ENCODE measurements at regions not wholly inside any gene's neighbourhood (a gene's known extent, or its start where the extent isn't known, plus 50 kb on each side); places are given as distances from the start of the nearest gene placed in this dataset.

- no peak for FAIRE-seq
- no peak for TF ChIP-seq SPI1 (IDR thresholded peaks at IDR 0.05; ENCODE audit: low read depth, low read length)
- no peak for DNase-seq (ENCODE audit: insufficient read length, low spot score)
Measured at GRCh38 chr1:55572878-55573734, 357.9 kb upstream of the USP24 start.

- no peak for FAIRE-seq
- TF ChIP-seq POU2F2 (IDR thresholded peaks at IDR 0.05; ENCODE audit: low read depth, low read length) (no peak), POLR2AphosphoS5 (IDR thresholded peaks at IDR 0.05; ENCODE audit: low read depth, low read length) (no peak), SPI1 (IDR thresholded peaks at IDR 0.05; ENCODE audit: low read depth, low read length) (no peak), TAF1 (IDR thresholded peaks at IDR 0.05; ENCODE audit: low read depth, low read length) (no peak), POLR2A (IDR thresholded peaks at IDR 0.05; ENCODE audit: low read depth, low read length) (no peak), PAX5 (IDR thresholded peaks at IDR 0.05; ENCODE audit: insufficient read depth, low read length, severe bottlenecking) (no peak)
- DNase-seq (ENCODE audit: insufficient read length, low spot score): no peak
Measured at GRCh38 chr1:55571767-55572166, 356.6 kb upstream of the USP24 start.

- DNase-seq (ENCODE audit: insufficient read length, low spot score) (no peak), FAIRE-seq (no peak)
- TF ChIP-seq POLR2A (IDR thresholded peaks at IDR 0.05; ENCODE audit: low read depth, low read length) (no peak), POLR2AphosphoS5 (IDR thresholded peaks at IDR 0.05; ENCODE audit: low read depth, low read length) (no peak), PAX5 (IDR thresholded peaks at IDR 0.05; ENCODE audit: insufficient read depth, low read length, severe bottlenecking) (no peak), TAF1 (IDR thresholded peaks at IDR 0.05; ENCODE audit: low read depth, low read length) (no peak), SPI1 (IDR thresholded peaks at IDR 0.05; ENCODE audit: low read depth, low read length) (no peak), POU2F2 (IDR thresholded peaks at IDR 0.05; ENCODE audit: low read depth, low read length) (no peak)
Measured at GRCh38 chr1:55569417-55569816, 354.3 kb upstream of the USP24 start.

- FAIRE-seq: no peak
- DNase-seq (ENCODE audit: insufficient read length, low spot score): no peak
Measured at GRCh38 chr1:55568732-55569131, 353.6 kb upstream of the USP24 start.

GRCh38 chr1:55560266-55560665 is 345.1 kb upstream of the USP24 start:
- TF ChIP-seq POLR2A (IDR thresholded peaks at IDR 0.05; ENCODE audit: low read depth, low read length) (no peak), POLR2AphosphoS5 (IDR thresholded peaks at IDR 0.05; ENCODE audit: low read depth, low read length) (no peak), PAX5 (IDR thresholded peaks at IDR 0.05; ENCODE audit: insufficient read depth, low read length, severe bottlenecking) (no peak)
- FAIRE-seq: no peak
- DNase-seq (ENCODE audit: insufficient read length, low spot score): no peak

More at GRCh38 chr1:55568732-55569131, 353.6 kb upstream of the USP24 start:
- no peak for TF ChIP-seq POLR2A (IDR thresholded peaks at IDR 0.05; ENCODE audit: low read depth, low read length)

- DNase-seq (ENCODE audit: insufficient read length, low spot score) (no peak), FAIRE-seq (no peak)
- TF ChIP-seq SPI1 (IDR thresholded peaks at IDR 0.05; ENCODE audit: low read depth, low read length): no peak
Measured at GRCh38 chr1:55559842-55560241, 344.7 kb upstream of the USP24 start.

- no peak for FAIRE-seq
- DNase-seq (ENCODE audit: insufficient read length, low spot score): no peak
- no peak for TF ChIP-seq TAF1 (IDR thresholded peaks at IDR 0.05; ENCODE audit: low read depth, low read length)
- no peak for TF ChIP-seq SPI1 (IDR thresholded peaks at IDR 0.05; ENCODE audit: low read depth, low read length)
- TF ChIP-seq POLR2AphosphoS5 (IDR thresholded peaks at IDR 0.05; ENCODE audit: low read depth, low read length): no peak
- TF ChIP-seq POLR2A (IDR thresholded peaks at IDR 0.05; ENCODE audit: low read depth, low read length): no peak
- TF ChIP-seq PAX5 (IDR thresholded peaks at IDR 0.05; ENCODE audit: insufficient read depth, low read length, severe bottlenecking): no peak
Measured at GRCh38 chr1:55559161-55559611, 344.0 kb upstream of the USP24 start.

GRCh38 chr1:55558515-55558914 is 343.4 kb upstream of the USP24 start:
- TF ChIP-seq POLR2A (IDR thresholded peaks at IDR 0.05; ENCODE audit: low read depth, low read length): no peak
- no peak for TF ChIP-seq POLR2AphosphoS5 (IDR thresholded peaks at IDR 0.05; ENCODE audit: low read depth, low read length)
- no peak for TF ChIP-seq POU2F2 (IDR thresholded peaks at IDR 0.05; ENCODE audit: low read depth, low read length)
- no peak for TF ChIP-seq SPI1 (IDR thresholded peaks at IDR 0.05; ENCODE audit: low read depth, low read length)
- no peak for TF ChIP-seq PAX5 (IDR thresholded peaks at IDR 0.05; ENCODE audit: insufficient read depth, low read length, severe bottlenecking)
- no peak for TF ChIP-seq TAF1 (IDR thresholded peaks at IDR 0.05; ENCODE audit: low read depth, low read length)
- DNase-seq (ENCODE audit: insufficient read length, low spot score): no peak
- FAIRE-seq: no peak

GRCh38 chr1:55555956-55556725 is 341.0 kb upstream of the USP24 start:
- no peak for TF ChIP-seq SPI1 (IDR thresholded peaks at IDR 0.05; ENCODE audit: low read depth, low read length)
- no peak for TF ChIP-seq POLR2A (IDR thresholded peaks at IDR 0.05; ENCODE audit: low read depth, low read length)
- DNase-seq (ENCODE audit: insufficient read length, low spot score) (no peak), FAIRE-seq (no peak)

- TF ChIP-seq SPI1 (IDR thresholded peaks at IDR 0.05; ENCODE audit: low read depth, low read length) (no peak), POLR2A (IDR thresholded peaks at IDR 0.05; ENCODE audit: low read depth, low read length) (no peak), POU2F2 (IDR thresholded peaks at IDR 0.05; ENCODE audit: low read depth, low read length) (no peak), POLR2AphosphoS5 (IDR thresholded peaks at IDR 0.05; ENCODE audit: low read depth, low read length) (no peak), PAX5 (IDR thresholded peaks at IDR 0.05; ENCODE audit: insufficient read depth, low read length, severe bottlenecking) (no peak), TAF1 (IDR thresholded peaks at IDR 0.05; ENCODE audit: low read depth, low read length) (no peak)
- DNase-seq (ENCODE audit: insufficient read length, low spot score): no peak
- no peak for FAIRE-seq
Measured at GRCh38 chr1:55554611-55555010, 339.4 kb upstream of the USP24 start.
